SK-N-MC (cell line): ENCODE measurements at regions not wholly inside any gene's neighbourhood (a gene's known extent, or its start where the extent isn't known, plus 50 kb on each side); places are given as distances from the start of the nearest gene placed in this dataset.

ENCODE experiments used
- EZH2 ChIP-seq: fragments of 200-600 bp; sonication (generic); IDR thresholded peaks from one replicate; pipeline ENCODE4 v1.6.1; 2017; ENCODE audit warnings: antibody characterized with exemption
- FOXP2 ChIP-seq: optimal IDR thresholded peaks from 2 replicates; pipeline ENCODE3; 2011; ENCODE audit warnings: mild to moderate bottlenecking, moderate library complexity; ENCODE audit not compliant: insufficient read depth; ENCODE audit errors: extremely low read length, control extremely low read depth
- POLR2AphosphoS5 ChIP-seq: IDR thresholded peaks from 2 replicates; pipeline ENCODE4 v1.6.1; 2012; ENCODE audit warnings: mild to moderate bottlenecking, low read depth, low read length, borderline replicate concordance

DNA sequence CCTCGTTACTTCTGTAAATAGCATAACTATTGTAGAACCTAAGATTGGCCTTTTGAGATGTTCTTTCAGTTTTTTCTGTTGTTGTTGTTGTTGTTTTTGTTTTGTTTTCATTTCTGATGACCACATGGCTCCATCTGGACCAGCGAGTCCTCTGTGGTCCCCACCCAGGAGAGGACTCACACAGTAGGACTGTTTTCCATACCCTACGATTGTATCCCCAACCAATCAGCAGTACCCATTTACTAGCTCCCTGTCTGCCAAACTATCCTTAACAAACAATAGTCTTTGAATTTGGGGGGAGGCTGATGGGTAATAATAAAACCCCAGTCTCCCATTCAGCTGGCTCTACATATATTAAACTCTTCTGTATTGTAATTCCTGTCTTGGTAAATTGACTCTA, 329.5 kb downstream of the SEMA3D start:
- TF ChIP-seq EZH2 (no peak), POLR2AphosphoS5 (no peak), FOXP2 (no peak)
